ENCODE measurements at regions not wholly inside any gene's neighbourhood (a gene's known extent, or its start where the extent isn't known, plus 50 kb on each side); places are given as distances from the start of the nearest gene placed in this dataset.
"Not testable (repeated sequence)": the region's sequence is repeated elsewhere in the genome, so short reads cannot be mapped to it uniquely, and the experiment has no call there.

GRCh38 chr1:239098400-239099037, 287.8 kb upstream of the CHRM3 start:
- Histone ChIP-seq H3F3A (ENCODE audit: low read depth) (no peaks in the 10 kb centered on the region), H3K4me1 (ENCODE audit: insufficient read depth, low read length, poor library complexity, severe bottlenecking) (no peaks in the 10 kb centered on the region), H3K27me3 (ENCODE audit: insufficient read depth, low read length, poor library complexity, severe bottlenecking) (no peaks in the 10 kb centered on the region), H3K36me3 (ENCODE audit: insufficient read depth, low read length) (no peaks in the 10 kb centered on the region), H3K9me2 (replicated peaks; ENCODE audit: low read depth, low read length) (no peaks in the 10 kb centered on the region), H4K20me1 (ENCODE audit: insufficient read depth, low read length, poor library complexity, severe bottlenecking) (no peaks in the 10 kb centered on the region), H3K4me2 (ENCODE audit: low read depth, low read length, poor library complexity, severe bottlenecking) (no peak overlapping the region), H3K79me2 (ENCODE audit: insufficient read depth, low read length) (no peaks in the 10 kb centered on the region), H2AFZ (ENCODE audit: low read length) (no peak overlapping the region), H3K4me3 (ENCODE audit: low read length, poor library complexity, severe bottlenecking) (no peak overlapping the region), H3K9me3 (ENCODE audit: insufficient read depth, low read depth, low read length) (no peaks in the 10 kb centered on the region), H3K9ac (ENCODE audit: low read depth, low read length, poor library complexity, severe bottlenecking) (no peak overlapping the region)
- TF ChIP-seq CTCF (conservative IDR thresholded peaks at IDR 0.05; ENCODE audit: low read length), result no peak
- no peak for TF ChIP-seq EZH2phosphoT487 (IDR thresholded peaks at IDR 0.05; ENCODE audit: borderline replicate concordance)

- Histone ChIP-seq H3K9me2 (replicated peaks; ENCODE audit: low read depth, low read length) (no peaks in the 10 kb centered on the region), H3K27me3 (ENCODE audit: insufficient read depth, low read length, poor library complexity, severe bottlenecking) (no peaks in the 10 kb centered on the region), H3F3A (ENCODE audit: low read depth) (no peaks in the 10 kb centered on the region), H3K4me3 (ENCODE audit: low read length, poor library complexity, severe bottlenecking) (no peak overlapping the region), H3K79me2 (ENCODE audit: insufficient read depth, low read length) (no peaks in the 10 kb centered on the region), H3K9me3 (ENCODE audit: insufficient read depth, low read depth, low read length) (0 out of 2 replicates have a peak, but pooled peaks cover 3% of the 10 kb centered on the region), H2AFZ (ENCODE audit: low read length) (no peak overlapping the region), H4K20me1 (ENCODE audit: insufficient read depth, low read length, poor library complexity, severe bottlenecking) (no peaks in the 10 kb centered on the region), H3K36me3 (ENCODE audit: insufficient read depth, low read length) (no peaks in the 10 kb centered on the region), H3K4me2 (ENCODE audit: low read depth, low read length, poor library complexity, severe bottlenecking) (no peak overlapping the region), H3K9ac (ENCODE audit: low read depth, low read length, poor library complexity, severe bottlenecking) (no peak overlapping the region), H3K4me1 (ENCODE audit: insufficient read depth, low read length, poor library complexity, severe bottlenecking) (no peaks in the 10 kb centered on the region)
- no peak for TF ChIP-seq CTCF (conservative IDR thresholded peaks at IDR 0.05; ENCODE audit: low read length)
Observed at GRCh38 chr1:239091537-239091936, 294.8 kb upstream of the CHRM3 start.

- Histone ChIP-seq H3K36me3 (ENCODE audit: insufficient read depth, low read length) (no peaks in the 10 kb centered on the region), H3K9ac (ENCODE audit: low read depth, low read length, poor library complexity, severe bottlenecking) (no peak overlapping the region), H3K9me2 (replicated peaks; ENCODE audit: low read depth, low read length) (no peaks in the 10 kb centered on the region), H3K9me3 (ENCODE audit: insufficient read depth, low read depth, low read length) (no peaks in the 10 kb centered on the region), H3K4me3 (ENCODE audit: low read length, poor library complexity, severe bottlenecking) (no peak overlapping the region), H3K4me1 (ENCODE audit: insufficient read depth, low read length, poor library complexity, severe bottlenecking) (no peaks in the 10 kb centered on the region), H3K79me2 (ENCODE audit: insufficient read depth, low read length) (no peaks in the 10 kb centered on the region), H2AFZ (ENCODE audit: low read length) (no peak overlapping the region), H3F3A (ENCODE audit: low read depth) (no peaks in the 10 kb centered on the region), H3K4me2 (ENCODE audit: low read depth, low read length, poor library complexity, severe bottlenecking) (no peak overlapping the region), H4K20me1 (ENCODE audit: insufficient read depth, low read length, poor library complexity, severe bottlenecking) (no peaks in the 10 kb centered on the region), H3K27me3 (ENCODE audit: insufficient read depth, low read length, poor library complexity, severe bottlenecking) (no peaks in the 10 kb centered on the region)
- TF ChIP-seq CTCF (conservative IDR thresholded peaks at IDR 0.05; ENCODE audit: low read length) (no peak), EZH2phosphoT487 (IDR thresholded peaks at IDR 0.05; ENCODE audit: borderline replicate concordance) (no peak)
Observed at GRCh38 chr1:239084459-239085080, 301.8 kb upstream of the CHRM3 start.

GRCh38 chr1:239081947-239082346, 304.4 kb upstream of the CHRM3 start:
- H3K79me2 ChIP-seq (ENCODE audit: insufficient read depth, low read length); H4K20me1 ChIP-seq (ENCODE audit: insufficient read depth, low read length, poor library complexity, severe bottlenecking); H3K4me2 ChIP-seq (ENCODE audit: low read depth, low read length, poor library complexity, severe bottlenecking); H3K9me2 ChIP-seq (replicated peaks; ENCODE audit: low read depth, low read length); H2AFZ ChIP-seq (ENCODE audit: low read length); H3K4me3 ChIP-seq (ENCODE audit: low read length, poor library complexity, severe bottlenecking); H3K9ac ChIP-seq (ENCODE audit: low read depth, low read length, poor library complexity, severe bottlenecking); H3K27me3 ChIP-seq (ENCODE audit: insufficient read depth, low read length, poor library complexity, severe bottlenecking); H3F3A ChIP-seq (ENCODE audit: low read depth); H3K9me3 ChIP-seq (ENCODE audit: insufficient read depth, low read depth, low read length); H3K4me1 ChIP-seq (ENCODE audit: insufficient read depth, low read length, poor library complexity, severe bottlenecking); H3K36me3 ChIP-seq (ENCODE audit: insufficient read depth, low read length): not testable (repeated sequence)
